ENCODE measurements at regions not wholly inside any gene's neighbourhood (a gene's known extent, or its start where the extent isn't known, plus 50 kb on each side); places are given as distances from the start of the nearest gene placed in this dataset.

DNA sequence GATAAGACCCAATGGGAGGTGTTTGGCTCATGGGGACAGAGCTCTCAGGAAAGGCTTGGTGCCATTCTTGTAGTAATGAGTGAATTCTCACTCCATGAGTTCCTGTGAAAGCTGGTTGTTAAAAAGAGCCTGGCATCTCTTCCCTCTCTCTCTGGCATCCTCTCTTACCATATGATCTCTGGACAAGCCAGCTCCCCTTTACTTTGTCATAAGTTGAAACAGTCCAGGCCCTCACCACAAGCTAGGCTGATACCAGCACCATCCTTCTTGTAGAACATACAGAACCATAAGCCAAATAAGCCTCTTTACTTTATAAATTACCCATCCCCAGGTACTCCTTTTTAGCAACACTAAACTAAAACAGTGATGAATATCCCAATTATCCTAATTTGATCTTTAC is 166.9 kb upstream of the TMC3 start:
- Histone ChIP-seq H3K4me3 (no peak overlapping the region), H3K27me3 (no peaks in the 10 kb centered on the region), H3K4me1 (no peaks in the 10 kb centered on the region), H3K36me3 (no peaks in the 10 kb centered on the region), H3K9me3 (no peaks in the 10 kb centered on the region), H3K27ac (no peak overlapping the region)
- TF ChIP-seq POLR2A (IDR thresholded peaks at IDR 0.05) = no peak
- TF ChIP-seq, protein P1, sequence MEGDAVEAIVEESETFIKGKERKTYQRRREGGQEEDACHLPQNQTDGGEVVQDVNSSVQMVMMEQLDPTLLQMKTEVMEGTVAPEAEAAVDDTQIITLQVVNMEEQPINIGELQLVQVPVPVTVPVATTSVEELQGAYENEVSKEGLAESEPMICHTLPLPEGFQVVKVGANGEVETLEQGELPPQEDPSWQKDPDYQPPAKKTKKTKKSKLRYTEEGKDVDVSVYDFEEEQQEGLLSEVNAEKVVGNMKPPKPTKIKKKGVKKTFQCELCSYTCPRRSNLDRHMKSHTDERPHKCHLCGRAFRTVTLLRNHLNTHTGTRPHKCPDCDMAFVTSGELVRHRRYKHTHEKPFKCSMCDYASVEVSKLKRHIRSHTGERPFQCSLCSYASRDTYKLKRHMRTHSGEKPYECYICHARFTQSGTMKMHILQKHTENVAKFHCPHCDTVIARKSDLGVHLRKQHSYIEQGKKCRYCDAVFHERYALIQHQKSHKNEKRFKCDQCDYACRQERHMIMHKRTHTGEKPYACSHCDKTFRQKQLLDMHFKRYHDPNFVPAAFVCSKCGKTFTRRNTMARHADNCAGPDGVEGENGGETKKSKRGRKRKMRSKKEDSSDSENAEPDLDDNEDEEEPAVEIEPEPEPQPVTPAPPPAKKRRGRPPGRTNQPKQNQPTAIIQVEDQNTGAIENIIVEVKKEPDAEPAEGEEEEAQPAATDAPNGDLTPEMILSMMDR (IDR thresholded peaks at IDR 0.05) = no peak
- no peak for DNase-seq
- intact Hi-C loops (cut with DNase I; ENCODE audit: low total_unique reads) = no loop called here

DNA sequence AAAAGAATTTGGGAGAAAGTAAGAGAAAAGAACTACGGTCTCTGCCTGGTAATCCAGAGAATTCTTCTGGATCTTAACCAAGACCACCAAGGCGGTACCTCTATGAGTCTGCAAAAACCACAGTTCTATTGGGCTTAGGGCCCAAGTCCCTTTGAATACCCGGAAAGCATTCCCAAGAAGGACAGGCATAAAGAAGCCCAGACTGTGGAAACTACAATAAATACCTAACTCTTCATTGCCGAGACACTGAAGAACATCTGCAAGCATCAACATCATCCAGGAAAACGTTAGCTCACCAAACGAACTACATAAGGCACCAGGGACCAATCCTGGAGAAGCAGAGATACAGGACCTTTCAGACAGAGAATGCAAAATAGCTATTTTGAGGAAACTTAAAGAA is 162.3 kb upstream of the TMC3 start:
- no peak overlapping the region for H3K4me3 ChIP-seq
- H3K36me3 ChIP-seq = no peaks in the 10 kb centered on the region
- H3K27me3 ChIP-seq = no peaks in the 10 kb centered on the region
- intact Hi-C loops (cut with DNase I; ENCODE audit: low total_unique reads) = no loop called here
- H3K27ac ChIP-seq = no peak overlapping the region
- no peaks in the 10 kb centered on the region for H3K9me3 ChIP-seq
- H3K4me1 ChIP-seq = no peaks in the 10 kb centered on the region
- DNase-seq = no peak
- TF ChIP-seq, protein P1 (IDR thresholded peaks at IDR 0.05) = no peak
- no peak for TF ChIP-seq POLR2A (IDR thresholded peaks at IDR 0.05)

DNA sequence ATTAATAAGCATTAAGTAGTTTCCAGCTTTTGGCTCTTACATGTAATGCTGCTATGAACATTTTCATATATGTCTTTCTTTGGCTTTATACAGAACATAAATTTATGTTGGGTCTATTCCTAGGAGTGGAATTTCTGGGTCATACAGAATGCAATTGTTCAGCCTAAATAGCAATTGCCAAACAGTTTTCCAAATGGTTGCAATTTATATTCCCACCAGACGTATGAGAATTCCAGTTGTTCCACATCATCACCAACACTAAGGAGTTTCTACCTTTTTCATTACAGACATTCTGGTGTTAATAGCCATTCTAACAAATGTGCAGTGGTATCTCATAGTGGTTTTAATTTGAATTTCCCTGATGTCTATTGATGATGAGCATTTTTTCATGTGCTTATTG is 160.1 kb upstream of the TMC3 start:
- peaks cover 0 to 7% of the 10 kb centered on the region in 2 donors for H3K4me1 ChIP-seq
- H3K4me3 ChIP-seq = no peak overlapping the region
- H3K27me3 ChIP-seq = no peaks in the 10 kb centered on the region
- intact Hi-C loops (cut with DNase I; ENCODE audit: low total_unique reads) = no loop called here
- no peaks in the 10 kb centered on the region for H3K36me3 ChIP-seq
- H3K9me3 ChIP-seq = no peaks in the 10 kb centered on the region
- TF ChIP-seq, protein P1 (IDR thresholded peaks at IDR 0.05) = no peak
- no peak for TF ChIP-seq POLR2A (IDR thresholded peaks at IDR 0.05)
- DNase-seq = no peak
- no peak overlapping the region for H3K27ac ChIP-seq

DNA sequence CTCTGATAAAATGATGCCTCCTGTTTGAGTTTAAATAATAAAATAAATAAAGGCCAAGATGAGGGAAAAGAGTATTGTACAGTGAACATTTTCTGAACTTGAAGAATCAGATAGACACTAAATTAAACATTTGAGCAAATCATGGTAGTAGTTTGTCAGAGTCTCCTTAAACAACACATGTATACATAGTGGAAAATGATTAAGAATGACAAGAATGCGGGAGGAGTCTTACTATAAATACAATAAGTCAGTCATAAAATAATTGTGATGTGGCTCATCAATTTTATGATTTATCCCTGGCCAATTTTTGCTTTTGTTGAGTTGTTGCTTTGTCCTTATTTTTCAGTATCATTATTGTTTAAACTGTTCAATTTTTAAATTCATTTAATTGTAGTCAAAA is 158.0 kb upstream of the TMC3 start:
- intact Hi-C loops (cut with DNase I; ENCODE audit: low total_unique reads) = no loop called here
- TF ChIP-seq, protein P1 (IDR thresholded peaks at IDR 0.05) = no peak
- no peak for TF ChIP-seq POLR2A (IDR thresholded peaks at IDR 0.05)

DNA sequence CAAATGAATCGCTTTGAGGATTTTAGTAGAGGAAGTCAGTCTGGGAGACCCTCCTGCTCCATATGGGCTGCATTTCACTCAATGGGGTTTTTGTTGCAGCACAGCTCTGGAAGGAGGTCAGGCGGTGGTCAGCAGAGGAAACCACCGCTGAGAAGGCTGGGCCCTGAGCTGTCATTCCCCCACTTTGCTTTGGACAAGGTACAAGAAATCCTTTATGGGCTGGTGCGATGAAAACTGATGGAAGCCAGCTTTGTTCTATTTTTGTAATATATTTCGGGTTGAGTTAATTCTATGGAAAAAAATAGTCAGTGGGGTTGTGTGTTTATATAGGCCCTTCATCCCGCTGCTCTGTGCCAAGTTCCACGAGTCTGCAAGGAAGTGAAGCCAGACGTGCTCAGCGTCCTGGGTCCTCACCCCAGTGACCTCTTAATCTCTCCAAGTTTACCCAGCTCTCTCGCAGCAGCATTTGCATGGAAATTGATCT is 157.1 kb upstream of the TMC3 start:
- H3K36me3 ChIP-seq = no peaks in the 10 kb centered on the region
- no peaks in the 10 kb centered on the region for H3K9me3 ChIP-seq
- H3K27me3 ChIP-seq = no peaks in the 10 kb centered on the region
- intact Hi-C loops (cut with DNase I; ENCODE audit: low total_unique reads) = no loop called here
- TF ChIP-seq POLR2A (IDR thresholded peaks at IDR 0.05) = no peak
- TF ChIP-seq, protein P1 (IDR thresholded peaks at IDR 0.05) = no peak
- H3K4me1 ChIP-seq = peaks cover 0 to 7% of the 10 kb centered on the region in 2 donors
- H3K27ac ChIP-seq = no peak overlapping the region
- DNase-seq = no peak
- no peak overlapping the region for H3K4me3 ChIP-seq

More for the DNA sequence above, 158.0 kb upstream of the TMC3 start:
- H3K36me3 ChIP-seq = no peaks in the 10 kb centered on the region
- no peak for DNase-seq
- no peaks in the 10 kb centered on the region for H3K9me3 ChIP-seq
- no peak overlapping the region for H3K4me3 ChIP-seq
- H3K4me1 ChIP-seq = peaks cover 0 to 7% of the 10 kb centered on the region in 2 donors
- no peak overlapping the region for H3K27ac ChIP-seq
- no peaks in the 10 kb centered on the region for H3K27me3 ChIP-seq
